ENCODE measurements at regions not wholly inside any gene's neighbourhood (a gene's known extent, or its start where the extent isn't known, plus 50 kb on each side); places are given as distances from the start of the nearest gene placed in this dataset.

DNA sequence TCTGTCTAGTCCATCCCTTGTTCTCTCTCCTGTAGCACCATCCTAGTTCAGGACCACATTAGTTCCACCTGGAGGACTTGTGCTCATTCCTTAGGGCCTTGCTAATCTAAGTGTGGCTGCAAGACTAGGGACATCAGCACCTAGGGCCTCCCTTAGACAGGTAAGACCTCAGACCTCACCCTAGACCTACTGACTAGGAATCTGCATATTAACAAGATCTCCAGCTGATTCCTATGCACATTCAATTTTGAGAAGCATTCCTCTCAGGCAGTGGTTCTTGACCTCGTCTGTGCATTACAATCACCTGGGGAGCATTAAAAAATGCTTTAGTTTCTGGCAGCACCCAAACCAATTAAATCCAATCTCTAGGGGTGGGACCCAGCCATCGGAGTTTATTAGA is 238.4 kb upstream of the RGMA start:
- TF ChIP-seq ATF2 (IDR thresholded peaks at IDR 0.05; ENCODE audit: low read length) (no peak), USF2 (IDR thresholded peaks at IDR 0.05; ENCODE audit: low read length) (no peak), POLR2A (IDR thresholded peaks at IDR 0.05; ENCODE audit: control extremely low read depth in 1 of 2, low read depth in 2 of 2, low read length in 2 of 2) (no peak), JUN (IDR thresholded peaks at IDR 0.05; ENCODE audit: low read depth, low read length) (no peak)

Data from H1 (cell line).